ENCODE measurements at regions not wholly inside any gene's neighbourhood (a gene's known extent, or its start where the extent isn't known, plus 50 kb on each side); places are given as distances from the start of the nearest gene placed in this dataset.

DNA sequence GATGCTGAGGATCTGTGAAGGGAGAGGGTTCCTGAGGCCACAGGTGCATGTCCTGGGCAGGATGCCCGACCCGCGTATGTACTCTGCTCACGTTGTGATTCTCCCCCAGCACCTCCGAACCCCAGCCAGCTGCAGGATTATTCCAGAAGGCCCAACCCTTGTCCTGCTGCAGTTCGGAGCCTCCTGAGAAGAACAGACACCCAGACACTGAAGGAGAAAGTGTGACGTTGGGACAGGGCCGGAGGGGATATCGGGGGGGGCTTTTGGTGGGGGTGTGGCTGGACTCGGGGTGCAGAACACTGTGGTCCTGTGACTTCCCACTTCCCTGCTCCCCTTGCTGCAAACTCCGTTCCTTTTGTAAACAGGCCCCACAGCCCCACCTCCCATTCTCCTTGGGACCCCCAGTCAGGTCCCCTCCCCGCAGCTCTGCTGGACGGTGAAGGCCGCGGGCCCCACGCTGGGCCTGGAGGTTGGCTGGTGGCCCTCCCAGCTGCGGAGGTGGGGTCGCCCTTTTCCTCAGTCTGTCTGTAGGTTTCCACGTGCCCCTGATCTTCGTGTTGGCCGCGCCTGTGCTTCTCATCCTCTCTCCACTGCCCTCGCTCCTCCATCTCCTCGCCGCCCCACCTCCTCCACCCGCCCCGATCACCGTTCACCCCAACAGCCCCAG lies 83.0 kb upstream of the ADRA2C start:
- DNase-seq: no peak

GRCh38 chr4:3682236-3683076 lies 83.7 kb upstream of the ADRA2C start:
- DNase-seq: no peak

GRCh38 chr4:3681191-3681590 lies 85.0 kb upstream of the ADRA2C start:
- no peak for DNase-seq

- DNase-seq: no peak
Observed at GRCh38 chr4:3680656-3681055, 85.5 kb upstream of the ADRA2C start.

DNA sequence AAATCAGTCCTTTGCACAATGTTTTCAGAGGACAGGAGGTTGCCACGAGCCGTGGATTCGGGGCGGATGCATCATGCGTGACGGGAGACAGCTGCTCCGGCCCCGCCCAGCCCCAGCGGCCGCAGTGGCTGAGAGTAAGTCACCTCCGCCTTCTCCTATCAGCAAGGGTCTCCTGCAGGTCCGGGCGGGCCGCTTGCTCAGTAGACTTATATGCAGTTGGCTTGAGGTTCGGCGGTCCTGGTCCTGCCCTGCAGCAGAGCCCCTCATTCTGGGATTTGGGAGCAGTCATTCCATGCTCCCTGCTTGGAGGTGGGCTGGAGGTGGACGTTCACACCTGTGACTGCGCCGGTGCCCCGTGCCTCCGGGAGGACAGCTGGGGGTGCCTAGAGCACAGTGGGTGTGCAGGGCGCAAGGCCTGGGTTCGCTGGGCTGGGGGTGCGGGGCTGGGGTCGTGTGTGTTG lies 86.3 kb upstream of the ADRA2C start:
- DNase-seq: no peak

- no peak for DNase-seq
Observed at GRCh38 chr4:3679071-3679825, 86.9 kb upstream of the ADRA2C start.

- DNase-seq: no peak
Observed at GRCh38 chr4:3677748-3678070, 88.5 kb upstream of the ADRA2C start.

DNA sequence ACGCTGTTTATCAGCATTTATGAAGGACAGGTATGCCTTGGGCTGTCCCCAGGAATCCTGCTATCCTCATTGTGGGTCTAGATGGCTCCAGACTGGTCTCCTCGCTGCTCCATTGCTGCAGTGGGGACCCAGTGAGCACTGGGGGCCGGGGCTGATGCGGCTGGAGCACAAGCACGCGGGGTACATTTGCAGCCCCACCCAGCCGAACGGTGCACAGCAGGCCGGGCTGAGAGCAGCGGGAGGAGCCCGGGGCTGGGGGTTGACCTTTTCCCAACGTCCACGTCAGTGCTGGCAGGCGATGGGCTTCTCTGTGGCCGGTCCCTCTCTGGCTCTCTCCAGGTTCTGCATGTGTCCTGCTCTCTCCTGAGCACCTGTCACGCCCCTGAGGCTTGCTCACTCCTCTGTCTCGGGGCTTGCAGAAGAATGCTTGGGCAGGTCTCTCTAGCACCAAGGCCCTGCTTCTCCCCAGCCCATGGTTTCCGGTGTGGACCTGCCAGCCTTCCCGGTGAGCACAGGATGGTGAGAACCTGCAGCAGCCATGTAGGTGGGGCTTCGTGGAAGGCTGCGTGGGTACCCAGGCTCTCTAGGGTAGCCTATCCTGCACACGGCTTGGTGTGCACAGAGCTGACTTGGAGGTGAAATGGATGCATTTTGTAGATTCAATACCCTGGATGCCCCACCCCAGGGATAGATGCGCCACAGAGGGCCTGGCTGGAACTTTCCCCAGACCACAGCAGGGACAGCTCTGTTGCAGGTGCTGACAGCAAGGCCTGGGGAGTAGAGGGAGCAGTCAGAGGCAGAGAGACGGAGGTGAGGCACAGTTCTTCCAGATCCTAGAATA lies 89.1 kb upstream of the ADRA2C start:
- no peak for DNase-seq

- DNase-seq: no peak
Observed at GRCh38 chr4:3676196-3676595, 90.0 kb upstream of the ADRA2C start.

DNA sequence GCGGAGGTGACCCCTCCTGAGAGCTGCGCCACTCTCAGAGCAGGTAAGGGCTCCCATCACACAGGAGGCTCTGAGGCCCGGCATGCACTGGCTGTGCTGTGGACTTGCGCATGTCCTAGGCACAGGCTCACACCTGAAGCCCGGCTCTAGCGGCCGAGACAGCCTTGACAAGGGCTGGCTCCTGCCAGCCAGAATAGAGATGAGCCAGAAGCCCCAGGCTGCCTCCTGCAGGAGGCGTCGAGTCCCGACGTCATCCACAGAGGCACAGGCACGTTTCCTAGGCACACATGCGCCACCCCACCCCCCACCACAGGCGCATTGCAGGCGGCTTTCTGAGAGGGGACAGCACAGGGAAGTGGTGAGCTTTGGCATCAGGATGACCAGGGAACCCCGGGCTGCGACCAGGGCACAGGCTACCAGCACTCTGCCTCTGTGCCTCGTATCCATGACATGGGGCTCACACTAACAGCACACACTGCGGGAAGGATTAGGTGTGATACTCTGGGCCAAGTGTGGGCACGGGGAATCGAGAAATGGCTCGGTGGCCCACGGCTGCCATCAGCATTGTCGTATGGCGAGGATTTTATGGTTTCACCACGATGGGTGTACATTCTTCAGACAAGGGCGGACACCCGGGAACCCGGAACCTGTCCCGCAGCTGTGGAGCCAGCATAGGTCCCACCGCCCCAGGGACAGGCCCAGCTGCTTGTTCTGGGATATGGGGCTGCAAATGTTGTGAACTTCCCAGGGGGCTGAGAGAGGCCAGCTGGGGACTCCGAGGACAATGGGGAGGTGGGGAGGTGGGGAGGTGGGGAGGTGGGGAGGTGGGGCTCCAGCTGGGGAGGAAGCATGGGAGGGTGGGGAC lies 90.7 kb upstream of the ADRA2C start:
- DNase-seq: no peak

GRCh38 chr4:3674479-3674851 lies 91.7 kb upstream of the ADRA2C start:
- DNase-seq: no peak

- no peak for DNase-seq
Observed at GRCh38 chr4:3673716-3674478, 92.3 kb upstream of the ADRA2C start.

DNA sequence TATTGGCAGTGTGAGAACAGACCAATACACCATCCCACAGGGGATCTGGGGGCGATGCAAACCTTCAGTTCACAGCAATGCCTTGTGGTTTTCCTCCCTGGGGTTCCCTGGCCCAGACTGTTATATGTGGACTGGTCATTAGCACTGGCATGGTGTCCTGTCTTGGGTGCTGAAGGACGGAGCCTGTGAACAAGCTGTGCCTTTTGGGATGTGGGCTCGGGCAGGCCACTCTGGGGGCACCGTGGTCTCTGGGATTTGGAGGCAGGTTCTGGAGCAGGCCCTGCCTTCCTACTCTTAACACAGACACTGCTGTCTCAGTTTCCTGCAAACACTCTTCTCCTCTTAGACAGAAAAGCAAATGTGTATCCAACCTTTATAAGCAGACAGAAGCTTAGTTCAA lies 93.0 kb upstream of the ADRA2C start:
- no peak for DNase-seq

GRCh38 chr4:3672465-3672831 lies 93.7 kb upstream of the ADRA2C start:
- DNase-seq: no peak

DNA sequence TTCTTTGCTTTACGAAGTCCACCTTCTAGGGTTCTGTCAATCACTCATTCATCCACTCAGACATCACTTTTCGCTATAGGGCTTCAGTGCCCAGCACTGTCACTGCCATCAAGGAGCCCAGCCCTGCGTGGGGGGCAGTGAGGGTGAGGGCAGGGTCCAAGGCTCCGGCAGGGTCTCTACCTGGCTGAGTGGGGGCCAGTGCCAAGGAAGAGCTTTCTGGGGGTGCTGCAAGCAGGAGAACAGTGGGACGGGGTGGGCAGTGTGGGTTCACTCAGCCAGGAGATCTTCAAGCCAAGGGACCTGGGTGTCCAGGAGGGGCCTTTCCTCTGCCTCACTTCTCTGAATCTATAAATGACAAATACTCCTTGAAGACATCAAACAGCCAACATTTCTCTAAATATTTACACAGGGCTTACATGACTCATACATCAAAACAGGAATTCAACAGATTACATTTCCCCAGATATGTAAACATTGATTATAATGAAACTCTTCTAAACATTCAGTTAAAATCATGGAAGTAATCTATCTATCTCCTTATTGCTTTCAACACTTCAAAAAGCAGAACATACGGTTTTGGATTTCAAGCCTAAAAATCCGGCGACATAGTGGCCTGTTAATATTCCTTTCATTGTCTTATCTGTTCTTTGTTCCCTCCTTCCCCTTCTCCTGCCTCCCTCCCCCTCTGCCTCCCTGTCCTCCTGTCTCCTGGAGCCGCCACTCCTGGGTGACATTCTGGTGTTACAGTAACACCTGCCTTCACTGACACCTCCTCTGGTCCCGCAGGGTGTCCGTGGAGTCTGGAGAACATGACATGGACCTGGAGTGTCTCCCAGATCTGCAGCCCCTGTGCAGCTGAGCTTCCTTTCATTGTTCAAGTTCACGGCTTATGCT lies 94.4 kb upstream of the ADRA2C start:
- no peak for DNase-seq

DNA sequence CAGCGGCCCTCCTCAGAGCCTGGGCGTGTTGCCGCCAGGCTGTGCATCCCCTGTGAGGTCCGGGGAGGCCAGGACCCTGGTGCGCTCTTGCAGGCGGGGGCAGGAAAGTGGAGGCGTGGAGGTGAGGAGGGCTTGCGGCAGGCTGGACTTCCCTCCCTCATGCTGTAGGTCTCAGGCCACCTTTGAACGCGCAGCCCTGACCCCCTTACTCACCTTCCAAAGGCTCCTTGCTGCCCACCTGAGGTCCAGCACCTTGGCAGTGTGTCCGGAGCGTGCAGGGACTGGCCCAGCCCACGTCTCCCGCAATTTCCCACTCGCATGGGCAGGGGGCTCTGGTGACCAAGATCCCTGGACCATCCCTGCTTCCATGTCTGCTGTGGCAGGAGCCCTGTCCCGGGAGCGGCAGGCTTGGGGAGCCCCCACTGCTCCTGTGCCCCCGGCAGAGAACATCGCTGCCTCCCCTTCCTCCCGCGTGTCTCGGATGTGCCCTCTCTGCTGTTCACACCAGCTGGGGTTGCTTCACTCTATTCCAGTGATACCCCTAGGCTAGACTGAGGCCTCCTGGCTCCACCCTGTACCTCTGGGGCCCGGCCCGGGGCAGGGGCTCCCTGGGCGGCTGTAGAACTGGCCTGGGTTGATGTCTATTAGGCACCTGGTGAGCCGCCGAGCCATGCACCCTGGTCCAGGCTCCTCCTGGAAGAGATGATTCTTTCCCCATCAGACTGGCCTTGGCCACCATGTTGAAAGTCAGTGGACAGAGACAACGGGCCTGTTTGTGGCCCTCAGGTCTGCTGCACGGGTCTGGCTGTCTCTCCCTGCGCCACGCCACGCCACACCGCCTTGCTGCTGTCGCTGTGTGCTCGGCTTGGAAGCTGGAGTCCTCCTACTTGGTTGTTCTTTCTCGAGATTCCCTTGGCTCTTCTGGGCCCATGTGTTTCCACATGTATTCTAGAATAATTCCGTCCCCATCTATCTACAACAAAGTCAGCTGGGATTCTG lies 95.4 kb upstream of the ADRA2C start:
- no peak for DNase-seq

GRCh38 chr4:3669553-3669949 lies 96.6 kb upstream of the ADRA2C start:
- DNase-seq: no peak

GRCh38 chr4:3668825-3669552 lies 97.2 kb upstream of the ADRA2C start:
- DNase-seq: no peak

All from NCI-H774 (cell line).